C4-2B (cell line): ENCODE measurements at regions not wholly inside any gene's neighbourhood (a gene's known extent, or its start where the extent isn't known, plus 50 kb on each side); places are given as distances from the start of the nearest gene placed in this dataset.

Experiments used
- CTCF ChIP-seq: fragments of 450-650 bp; conservative IDR thresholded peaks from 2 replicates; pipeline ENCODE4 v1.5.1; 2017; ENCODE audit warnings: mild to moderate bottlenecking
- ZFX ChIP-seq: fragments of 450-650 bp; IDR thresholded peaks from 2 replicates; pipeline ENCODE4 v1.6.1; 2017

- no peak for TF ChIP-seq CTCF
- TF ChIP-seq ZFX: no peak
Observed at GRCh38 chr2:12105180-12105579, 358.7 kb downstream of the LPIN1 start.
